ENCODE measurements at regions not wholly inside any gene's neighbourhood (a gene's known extent, or its start where the extent isn't known, plus 50 kb on each side); places are given as distances from the start of the nearest gene placed in this dataset.

GRCh38 chr5:154653418-154653763, 101.8 kb upstream of the LARP1 start (continued):
- TF ChIP-seq GATA4 (IDR thresholded peaks at IDR 0.05; ENCODE audit: borderline replicate concordance, low read depth) (peak; percentile 9; the same call in 1 of the 2 replicates), ZNF609 (CRISPR knock-in tag; IDR thresholded peaks at IDR 0.05; ENCODE audit: borderline replicate concordance) (peak; percentile 78; the same call in 1 of the 2 replicates), ZNF354B (CRISPR knock-in tag; IDR thresholded peaks at IDR 0.05) (no peak), ZNF20 (CRISPR knock-in tag; IDR thresholded peaks at IDR 0.05) (no peak), ZNF296 (CRISPR knock-in tag; conservative IDR thresholded peaks at IDR 0.05) (no peak), ZNF335 (CRISPR knock-in tag; IDR thresholded peaks at IDR 0.05) (peak; percentile 41; the same call in 1 of the 2 replicates), ZGPAT (CRISPR knock-in tag; IDR thresholded peaks at IDR 0.05) (peak; percentile 66; the same call in 1 of the 2 replicates), TOE1 (CRISPR knock-in tag; IDR thresholded peaks at IDR 0.05) (0 out of 2 replicates have a peak, but pooled peaks have one; percentile 45), BRF2 (CRISPR knock-in tag; IDR thresholded peaks at IDR 0.05) (peak; percentile 19; the same call in 1 of the 2 replicates), ZNF557 (CRISPR knock-in tag; IDR thresholded peaks at IDR 0.05) (0 out of 2 replicates have a peak, but pooled peaks have one; percentile 32), RCOR2 (CRISPR knock-in tag; IDR thresholded peaks at IDR 0.05) (no peak), ZBTB4 (CRISPR knock-in tag; IDR thresholded peaks at IDR 0.05; ENCODE audit: borderline replicate concordance) (peak; percentile 75; the same call in 1 of the 2 replicates), SAP130 (CRISPR knock-in tag; IDR thresholded peaks at IDR 0.05; ENCODE audit: low read depth) (peak; percentile 83), MAX (IDR thresholded peaks at IDR 0.05) (peak; percentile 87), ZNF580 (CRISPR knock-in tag; IDR thresholded peaks at IDR 0.05; ENCODE audit: borderline replicate concordance, low read depth) (peak; percentile 65; the same call in 1 of the 2 replicates), EEA1 (CRISPR knock-in tag; IDR thresholded peaks at IDR 0.05; ENCODE audit: borderline replicate concordance) (no peak), TFE3 (CRISPR knock-in tag; IDR thresholded peaks at IDR 0.05) (peak; percentile 72), KDM4B (CRISPR knock-in tag; IDR thresholded peaks at IDR 0.05) (peak; percentile 37; the same call in 1 of the 2 replicates)
